HEK293 (cell line): ENCODE measurements at regions not wholly inside any gene's neighbourhood (a gene's known extent, or its start where the extent isn't known, plus 50 kb on each side); places are given as distances from the start of the nearest gene placed in this dataset.

Source experiments
- CTCF ChIA-PET: fragments of 350-600 bp; formaldehyde crosslinking; extraction: SDS; loops from one replicate; lab custom pipeline; 2021; ENCODE audit warnings: antibody characterized with exemption; lab: Yijun Ruan, JAX
- POLR2A ChIA-PET: fragments of 300-600 bp; formaldehyde crosslinking; extraction: SDS; loops from one replicate; lab custom pipeline; 2020; ENCODE audit warnings: antibody characterized with exemption, inconsistent platforms; lab: Yijun Ruan, JAX
- H3K27ac ChIP-seq: fragments of 200-500 bp; sonication (Bioruptor generic); 2 replicates; pipeline ENCODE4 v1.5.1; 2014; ENCODE audit warnings: low read depth, low read length, control low read depth, inconsistent platforms; ENCODE audit errors: extremely low read depth
- H3K36me3 ChIP-seq, 2 experiments: fragments of 200-500 bp in 1 of 2; sonication (Bioruptor generic) in 1 of 2; 1 replicate in 1 of 2; 2 replicates in 1 of 2; pipeline ENCODE4 v1.5.1; 2014 to 2017; ENCODE audit warnings: inconsistent platforms in 2 of 2, low read length in 2 of 2; ENCODE audit not compliant: control insufficient read depth in 2 of 2, insufficient read depth in 1 of 2
- H3K4me1 ChIP-seq: fragments of 200-500 bp; sonication (Bioruptor generic); 2 replicates; pipeline ENCODE4 v1.5.1; 2014; ENCODE audit warnings: mild to moderate bottlenecking, low read length, inconsistent platforms; ENCODE audit not compliant: control insufficient read depth, insufficient read depth
- H3K4me3 ChIP-seq: 2 replicates; pipeline ENCODE4 v1.5.1; 2011; ENCODE audit warnings: low read depth, mild to moderate bottlenecking, control low read depth, low read length, moderate library complexity
- H3K9me3 ChIP-seq: fragments of 200-500 bp; sonication (Bioruptor generic); 2 replicates; pipeline ENCODE4 v1.5.1; 2014; ENCODE audit warnings: low read depth, low read length, inconsistent platforms; ENCODE audit not compliant: control insufficient read depth, insufficient read depth
- EGR2 ChIP-seq: fragments of 450-650 bp; formaldehyde crosslinking; IDR thresholded peaks from 2 replicates; pipeline ENCODE4 v1.5.1; 2016; ENCODE audit warnings: low read depth, missing biosample characterization, missing genetic modification characterization
- FEZF1 ChIP-seq: fragments of 450-650 bp; formaldehyde crosslinking; IDR thresholded peaks from 2 replicates; pipeline ENCODE4 v1.5.1; 2016; ENCODE audit warnings: missing biosample characterization, missing genetic modification characterization
- HIC1 ChIP-seq: fragments of 450-650 bp; formaldehyde crosslinking; IDR thresholded peaks from 2 replicates; pipeline ENCODE4 v1.5.1; 2016; ENCODE audit warnings: missing biosample characterization, missing genetic modification characterization
- MYNN ChIP-seq: fragments of 450-650 bp; formaldehyde crosslinking; IDR thresholded peaks from 2 replicates; pipeline ENCODE4 v1.5.1; 2016; ENCODE audit warnings: missing biosample characterization, missing genetic modification characterization, borderline replicate concordance
- MZF1 ChIP-seq: fragments of 450-650 bp; formaldehyde crosslinking; IDR thresholded peaks from 2 replicates; pipeline ENCODE4 v1.5.1; 2017; ENCODE audit warnings: missing biosample characterization, missing genetic modification characterization, borderline replicate concordance
- OSR2 ChIP-seq: fragments of 450-650 bp; formaldehyde crosslinking; IDR thresholded peaks from 2 replicates; pipeline ENCODE4 v1.5.1; 2016; ENCODE audit warnings: missing biosample characterization, missing genetic modification characterization
- SP7 ChIP-seq: fragments of 450-650 bp; formaldehyde crosslinking; IDR thresholded peaks from 2 replicates; pipeline ENCODE4 v1.5.1; 2016; ENCODE audit warnings: missing biosample characterization, missing genetic modification characterization
- ZBTB10 ChIP-seq: fragments of 450-650 bp; formaldehyde crosslinking; IDR thresholded peaks from 2 replicates; pipeline ENCODE4 v1.5.1; 2016; ENCODE audit warnings: missing biosample characterization, missing genetic modification characterization
- ZFP3 ChIP-seq: fragments of 450-650 bp; formaldehyde crosslinking; IDR thresholded peaks from 2 replicates; pipeline ENCODE4 v1.5.1; 2016; ENCODE audit warnings: low read depth, missing biosample characterization, missing genetic modification characterization
- ZNF133 ChIP-seq: fragments of 450-650 bp; formaldehyde crosslinking; IDR thresholded peaks from 2 replicates; pipeline ENCODE4 v1.5.1; 2016; ENCODE audit warnings: missing biosample characterization, missing genetic modification characterization
- ZNF157 ChIP-seq: fragments of 450-650 bp; formaldehyde crosslinking; IDR thresholded peaks from 2 replicates; pipeline ENCODE4 v1.5.1; 2016; ENCODE audit warnings: missing biosample characterization, missing genetic modification characterization
- ZNF223 ChIP-seq: fragments of 450-650 bp; formaldehyde crosslinking; IDR thresholded peaks from 2 replicates; pipeline ENCODE4 v1.5.1; 2016; ENCODE audit warnings: missing biosample characterization, missing genetic modification characterization
- ZNF518A ChIP-seq: fragments of 450-650 bp; formaldehyde crosslinking; conservative IDR thresholded peaks from 2 replicates; pipeline ENCODE4 v1.5.1; 2016; ENCODE audit warnings: low read depth, missing biosample characterization, missing genetic modification characterization
- ZNF654 ChIP-seq: fragments of 450-650 bp; formaldehyde crosslinking; IDR thresholded peaks from 2 replicates; pipeline ENCODE4 v1.5.1; 2016; ENCODE audit warnings: low read depth, missing biosample characterization, missing genetic modification characterization
- ZNF677 ChIP-seq: fragments of 450-650 bp; IDR thresholded peaks from 2 replicates; pipeline ENCODE4 v1.5.0; 2018; ENCODE audit warnings: missing biosample characterization, mild to moderate bottlenecking, missing genetic modification characterization, moderate library complexity
- TF ChIP-seq, protein P1 (sequence below): fragments of 450-650 bp; formaldehyde crosslinking; IDR thresholded peaks from 2 replicates; pipeline ENCODE4 v1.5.1; 2017; ENCODE audit warnings: missing biosample characterization, missing genetic modification characterization
- TF ChIP-seq, protein P2 (sequence below): fragments of 450-650 bp; formaldehyde crosslinking; IDR thresholded peaks from 2 replicates; pipeline ENCODE4 v1.5.1; 2016; ENCODE audit warnings: missing biosample characterization, missing genetic modification characterization, low read depth

GRCh38 chr5:62155988-62156387 is 150.0 kb upstream of the KIF2A start:
- no peaks in the 10 kb centered on the region for H3K9me3 ChIP-seq
- ChIA-PET CTCF (no interaction called here), POLR2A (no interaction called here)
- H3K27ac ChIP-seq, result no peak overlapping the region
- H3K4me3 ChIP-seq, result no peak overlapping the region
- peak; percentile 25; the same call in 1 of the 2 replicates for TF ChIP-seq OSR2 (tag by site-specific recombination)
- TF ChIP-seq, protein P1, sequence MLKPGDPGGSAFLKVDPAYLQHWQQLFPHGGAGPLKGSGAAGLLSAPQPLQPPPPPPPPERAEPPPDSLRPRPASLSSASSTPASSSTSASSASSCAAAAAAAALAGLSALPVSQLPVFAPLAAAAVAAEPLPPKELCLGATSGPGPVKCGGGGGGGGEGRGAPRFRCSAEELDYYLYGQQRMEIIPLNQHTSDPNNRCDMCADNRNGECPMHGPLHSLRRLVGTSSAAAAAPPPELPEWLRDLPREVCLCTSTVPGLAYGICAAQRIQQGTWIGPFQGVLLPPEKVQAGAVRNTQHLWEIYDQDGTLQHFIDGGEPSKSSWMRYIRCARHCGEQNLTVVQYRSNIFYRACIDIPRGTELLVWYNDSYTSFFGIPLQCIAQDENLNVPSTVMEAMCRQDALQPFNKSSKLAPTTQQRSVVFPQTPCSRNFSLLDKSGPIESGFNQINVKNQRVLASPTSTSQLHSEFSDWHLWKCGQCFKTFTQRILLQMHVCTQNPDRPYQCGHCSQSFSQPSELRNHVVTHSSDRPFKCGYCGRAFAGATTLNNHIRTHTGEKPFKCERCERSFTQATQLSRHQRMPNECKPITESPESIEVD (tag by site-specific recombination), result peak; percentile 67; the same call in 1 of the 2 replicates
- 0 out of 2 replicates have a peak, but pooled peaks have one; percentile 17 for TF ChIP-seq SP7 (tag by site-specific recombination)
- TF ChIP-seq EGR2 (tag by site-specific recombination), result no peak
- TF ChIP-seq MYNN, result no peak
- TF ChIP-seq ZNF157 (tag by site-specific recombination), result no peak
- no peak for TF ChIP-seq ZFP3 (tag by site-specific recombination)
- TF ChIP-seq ZNF677, result no peak
- peak; percentile 56 for TF ChIP-seq FEZF1 (tag by site-specific recombination)
- no peak for TF ChIP-seq MZF1 (tag by site-specific recombination)
- no peak for TF ChIP-seq HIC1 (tag by site-specific recombination)
- no peak for TF ChIP-seq ZNF223 (tag by site-specific recombination)
- TF ChIP-seq ZNF133, result no peak
- no peaks in the 10 kb centered on the region for H3K4me1 ChIP-seq
- H3K36me3 ChIP-seq, result no peaks in the 10 kb centered on the region

GRCh38 chr5:62167561-62168057 is 138.4 kb upstream of the KIF2A start:
- Histone ChIP-seq H3K27ac (no peak overlapping the region), H3K4me1 (no peaks in the 10 kb centered on the region), H3K36me3 (no peaks in the 10 kb centered on the region), H3K4me3 (no peak overlapping the region), H3K9me3 (no peaks in the 10 kb centered on the region)
- POLR2A ChIA-PET, result interaction anchor here (0.6 kb wide), 1 partner anchor 228 kb away, joined by 3 read pairs; no protein-coding TSS in a partner anchor
- CTCF ChIA-PET, result interaction anchor here (0.6 kb wide), 1 partner anchor 121 kb away, joined by 7 read pairs; no protein-coding TSS in a partner anchor
- TF ChIP-seq, protein P2, sequence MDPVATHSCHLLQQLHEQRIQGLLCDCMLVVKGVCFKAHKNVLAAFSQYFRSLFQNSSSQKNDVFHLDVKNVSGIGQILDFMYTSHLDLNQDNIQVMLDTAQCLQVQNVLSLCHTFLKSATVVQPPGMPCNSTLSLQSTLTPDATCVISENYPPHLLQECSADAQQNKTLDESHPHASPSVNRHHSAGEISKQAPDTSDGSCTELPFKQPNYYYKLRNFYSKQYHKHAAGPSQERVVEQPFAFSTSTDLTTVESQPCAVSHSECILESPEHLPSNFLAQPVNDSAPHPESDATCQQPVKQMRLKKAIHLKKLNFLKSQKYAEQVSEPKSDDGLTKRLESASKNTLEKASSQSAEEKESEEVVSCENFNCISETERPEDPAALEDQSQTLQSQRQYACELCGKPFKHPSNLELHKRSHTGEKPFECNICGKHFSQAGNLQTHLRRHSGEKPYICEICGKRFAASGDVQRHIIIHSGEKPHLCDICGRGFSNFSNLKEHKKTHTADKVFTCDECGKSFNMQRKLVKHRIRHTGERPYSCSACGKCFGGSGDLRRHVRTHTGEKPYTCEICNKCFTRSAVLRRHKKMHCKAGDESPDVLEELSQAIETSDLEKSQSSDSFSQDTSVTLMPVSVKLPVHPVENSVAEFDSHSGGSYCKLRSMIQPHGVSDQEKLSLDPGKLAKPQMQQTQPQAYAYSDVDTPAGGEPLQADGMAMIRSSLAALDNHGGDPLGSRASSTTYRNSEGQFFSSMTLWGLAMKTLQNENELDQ (tag by site-specific recombination), result no peak
- TF ChIP-seq ZNF518A (tag by site-specific recombination) (no peak), ZNF654 (no peak), ZBTB10 (no peak)
